HepG2 (cell line): ENCODE measurements at regions not wholly inside any gene's neighbourhood (a gene's known extent, or its start where the extent isn't known, plus 50 kb on each side); places are given as distances from the start of the nearest gene placed in this dataset.
A peak's percentile ranks its signal among the peaks of the same experiment; 100 is the strongest.

Source experiments
- FOSL1 ChIP-seq: sonication (generic); formaldehyde crosslinking; IDR thresholded peaks from 2 replicates; pipeline ENCODE4 v1.9.0; 2021; ENCODE audit warnings: missing genetic modification reagents, borderline replicate concordance
- FOXM1 ChIP-seq: sonication (generic); formaldehyde crosslinking; IDR thresholded peaks from 2 replicates; pipeline ENCODE4 v1.5.0; 2020; ENCODE audit warnings: missing genetic modification reagents
- KMT2B ChIP-seq: IDR thresholded peaks from 2 replicates; pipeline ENCODE4 v1.6.1; 2016; ENCODE audit warnings: missing genetic modification reagents, missing compliant biosample characterization
- MED13 ChIP-seq: sonication (generic); formaldehyde crosslinking; IDR thresholded peaks from 2 replicates; pipeline ENCODE4 v1.5.0; 2020; ENCODE audit warnings: missing genetic modification reagents
- MXI1 ChIP-seq: IDR thresholded peaks from 3 replicates; pipeline ENCODE4 v1.6.1; 2012; ENCODE audit warnings: low read depth, low read length, inconsistent platforms, borderline replicate concordance
- NAIF1 ChIP-seq: sonication (generic); formaldehyde crosslinking; IDR thresholded peaks from 2 replicates; pipeline ENCODE4 v1.5.0; 2020; ENCODE audit warnings: mild to moderate bottlenecking, missing genetic modification reagents, borderline replicate concordance
- NONO ChIP-seq, 2 experiments: fragments of 450-650 bp in 1 of 2; sonication (generic) in 1 of 2; formaldehyde crosslinking in 1 of 2; IDR thresholded peaks in 1 of 2; conservative IDR thresholded peaks in 1 of 2; 2 replicates each; pipeline versions ENCODE4 v1.6.1 to v1.8.0; 2017 to 2022; ENCODE audit warnings: mild to moderate bottlenecking in 1 of 2, missing genetic modification reagents in 1 of 2, moderate library complexity in 1 of 2
- PCBP1 ChIP-seq: fragments of 200-400 bp; formaldehyde crosslinking; IDR thresholded peaks from 2 replicates; pipeline ENCODE4 v1.6.1; 2017; ENCODE audit warnings: mild to moderate bottlenecking, low read depth, low read length, borderline replicate concordance
- SOX13 ChIP-seq, 3 experiments: fragments of 450-650 bp in 1 of 3; sonication (generic) in 1 of 3; formaldehyde crosslinking in 1 of 3; IDR thresholded peaks in 2 of 3; conservative IDR thresholded peaks in 1 of 3; 2 replicates each; pipeline versions ENCODE4 v1.5.0 to v1.6.1; 2016 to 2020; ENCODE audit warnings: antibody characterized with exemption in 1 of 3, mild to moderate bottlenecking in 1 of 3, missing compliant biosample characterization in 1 of 3, missing genetic modification reagents in 1 of 3, moderate library complexity in 1 of 3
- SP4 ChIP-seq: sonication (generic); formaldehyde crosslinking; IDR thresholded peaks from 2 replicates; pipeline ENCODE4 v1.8.1; 2023; ENCODE audit warnings: mild to moderate bottlenecking, missing genetic modification reagents
- TFDP1 ChIP-seq: IDR thresholded peaks from 2 replicates; pipeline ENCODE4 v1.6.1; 2016; ENCODE audit warnings: missing compliant biosample characterization, missing genetic modification reagents, borderline replicate concordance
- THAP7 ChIP-seq: sonication (generic); formaldehyde crosslinking; IDR thresholded peaks from 2 replicates; pipeline ENCODE4 v1.8.1; 2023; ENCODE audit warnings: mild to moderate bottlenecking, missing genetic modification reagents
- ZKSCAN5 ChIP-seq: sonication (generic); formaldehyde crosslinking; IDR thresholded peaks from 2 replicates; pipeline ENCODE4 v1.5.1; 2020; ENCODE audit warnings: mild to moderate bottlenecking, missing genetic modification reagents
- ZNF121 ChIP-seq: sonication (generic); formaldehyde crosslinking; IDR thresholded peaks from 2 replicates; pipeline ENCODE4 v1.5.0; 2020; ENCODE audit warnings: mild to moderate bottlenecking, missing genetic modification reagents
- ZNF260 ChIP-seq: sonication (generic); formaldehyde crosslinking; IDR thresholded peaks from 2 replicates; pipeline ENCODE4 v1.4.0; 2020; ENCODE audit warnings: missing genetic modification reagents, low read depth, mild to moderate bottlenecking, borderline replicate concordance
- ZNF335 ChIP-seq: sonication (generic); formaldehyde crosslinking; IDR thresholded peaks from 2 replicates; pipeline ENCODE4 v1.4.0; 2020; ENCODE audit warnings: missing genetic modification reagents
- ZNF570 ChIP-seq: sonication (generic); formaldehyde crosslinking; IDR thresholded peaks from 2 replicates; pipeline ENCODE4 v1.4.0; 2020; ENCODE audit warnings: mild to moderate bottlenecking, missing genetic modification reagents, borderline replicate concordance
- ZNF703 ChIP-seq: sonication (generic); formaldehyde crosslinking; IDR thresholded peaks from 2 replicates; pipeline ENCODE4 v1.5.1; 2020; ENCODE audit warnings: missing genetic modification reagents, mild to moderate bottlenecking, moderate library complexity, borderline replicate concordance
- ZNF816 ChIP-seq: sonication (generic); formaldehyde crosslinking; IDR thresholded peaks from 2 replicates; pipeline ENCODE4 v1.8.0; 2022; ENCODE audit warnings: missing genetic modification reagents, mild to moderate bottlenecking, borderline replicate concordance
- ZNF83 ChIP-seq: sonication (generic); formaldehyde crosslinking; IDR thresholded peaks from 2 replicates; pipeline ENCODE4 v1.4.0; 2020; ENCODE audit warnings: missing genetic modification reagents, mild to moderate bottlenecking, borderline replicate concordance
- TF ChIP-seq, protein P1 (sequence below): sonication (generic); formaldehyde crosslinking; IDR thresholded peaks from 2 replicates; pipeline ENCODE4 v1.4.0; 2020; ENCODE audit warnings: missing genetic modification reagents, borderline replicate concordance
- TF ChIP-seq, protein P2 (sequence below): sonication (generic); formaldehyde crosslinking; IDR thresholded peaks from 2 replicates; pipeline ENCODE4 v1.4.0; 2020; ENCODE audit warnings: mild to moderate bottlenecking, missing genetic modification reagents

- TF ChIP-seq ZNF570 (CRISPR knock-in tag) (no peak), FOXM1 (CRISPR knock-in tag) (no peak), MED13 (CRISPR knock-in tag) (peak; percentile 84), ZNF121 (CRISPR knock-in tag) (no peak), NAIF1 (CRISPR knock-in tag) (no peak), NONO (IDR thresholded peaks at IDR 0.05) (no peak), NONO (CRISPR knock-in tag; conservative IDR thresholded peaks at IDR 0.05) (peak; percentile 68; the same call in 1 of the 2 replicates), ZNF83 (CRISPR knock-in tag) (no peak), THAP7 (CRISPR knock-in tag) (no peak), ZNF335 (CRISPR knock-in tag) (0 out of 2 replicates have a peak, but pooled peaks have one; percentile 62), SP4 (CRISPR knock-in tag) (no peak), ZKSCAN5 (CRISPR knock-in tag) (no peak), MXI1 (peak; percentile 39; the same call in 1 of the 3 replicates), SOX13 (IDR thresholded peaks at IDR 0.05) (peak; percentile 72), SOX13 (CRISPR knock-in tag; conservative IDR thresholded peaks at IDR 0.05 in 1 of 2, IDR thresholded peaks at IDR 0.05 in 1 of 2) (peak in 1 of 2 experiments; percentile 93; a peak in 2 of 4 replicates), ZNF260 (CRISPR knock-in tag) (no peak), TFDP1 (CRISPR knock-in tag) (no peak), KMT2B (peak; percentile 65; the same call in 1 of the 2 replicates), PCBP1 (no peak), ZNF703 (no peak), FOSL1 (CRISPR knock-in tag) (no peak), ZNF816 (CRISPR knock-in tag) (no peak)
- TF ChIP-seq, protein P1, sequence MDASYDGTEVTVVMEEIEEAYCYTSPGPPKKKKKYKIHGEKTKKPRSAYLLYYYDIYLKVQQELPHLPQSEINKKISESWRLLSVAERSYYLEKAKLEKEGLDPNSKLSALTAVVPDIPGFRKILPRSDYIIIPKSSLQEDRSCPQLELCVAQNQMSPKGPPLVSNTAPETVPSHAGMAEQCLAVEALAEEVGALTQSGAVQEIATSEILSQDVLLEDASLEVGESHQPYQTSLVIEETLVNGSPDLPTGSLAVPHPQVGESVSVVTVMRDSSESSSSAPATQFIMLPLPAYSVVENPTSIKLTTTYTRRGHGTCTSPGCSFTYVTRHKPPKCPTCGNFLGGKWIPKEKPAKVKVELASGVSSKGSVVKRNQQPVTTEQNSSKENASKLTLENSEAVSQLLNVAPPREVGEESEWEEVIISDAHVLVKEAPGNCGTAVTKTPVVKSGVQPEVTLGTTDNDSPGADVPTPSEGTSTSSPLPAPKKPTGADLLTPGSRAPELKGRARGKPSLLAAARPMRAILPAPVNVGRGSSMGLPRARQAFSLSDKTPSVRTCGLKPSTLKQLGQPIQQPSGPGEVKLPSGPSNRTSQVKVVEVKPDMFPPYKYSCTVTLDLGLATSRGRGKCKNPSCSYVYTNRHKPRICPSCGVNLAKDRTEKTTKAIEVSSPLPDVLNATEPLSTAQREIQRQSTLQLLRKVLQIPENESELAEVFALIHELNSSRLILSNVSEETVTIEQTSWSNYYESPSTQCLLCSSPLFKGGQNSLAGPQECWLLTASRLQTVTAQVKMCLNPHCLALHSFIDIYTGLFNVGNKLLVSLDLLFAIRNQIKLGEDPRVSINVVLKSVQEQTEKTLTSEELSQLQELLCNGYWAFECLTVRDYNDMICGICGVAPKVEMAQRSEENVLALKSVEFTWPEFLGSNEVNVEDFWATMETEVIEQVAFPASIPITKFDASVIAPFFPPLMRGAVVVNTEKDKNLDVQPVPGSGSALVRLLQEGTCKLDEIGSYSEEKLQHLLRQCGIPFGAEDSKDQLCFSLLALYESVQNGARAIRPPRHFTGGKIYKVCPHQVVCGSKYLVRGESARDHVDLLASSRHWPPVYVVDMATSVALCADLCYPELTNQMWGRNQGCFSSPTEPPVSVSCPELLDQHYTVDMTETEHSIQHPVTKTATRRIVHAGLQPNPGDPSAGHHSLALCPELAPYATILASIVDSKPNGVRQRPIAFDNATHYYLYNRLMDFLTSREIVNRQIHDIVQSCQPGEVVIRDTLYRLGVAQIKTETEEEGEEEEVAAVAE (CRISPR knock-in tag), result peak; percentile 65; the same call in 1 of the 2 replicates
- TF ChIP-seq, protein P2, sequence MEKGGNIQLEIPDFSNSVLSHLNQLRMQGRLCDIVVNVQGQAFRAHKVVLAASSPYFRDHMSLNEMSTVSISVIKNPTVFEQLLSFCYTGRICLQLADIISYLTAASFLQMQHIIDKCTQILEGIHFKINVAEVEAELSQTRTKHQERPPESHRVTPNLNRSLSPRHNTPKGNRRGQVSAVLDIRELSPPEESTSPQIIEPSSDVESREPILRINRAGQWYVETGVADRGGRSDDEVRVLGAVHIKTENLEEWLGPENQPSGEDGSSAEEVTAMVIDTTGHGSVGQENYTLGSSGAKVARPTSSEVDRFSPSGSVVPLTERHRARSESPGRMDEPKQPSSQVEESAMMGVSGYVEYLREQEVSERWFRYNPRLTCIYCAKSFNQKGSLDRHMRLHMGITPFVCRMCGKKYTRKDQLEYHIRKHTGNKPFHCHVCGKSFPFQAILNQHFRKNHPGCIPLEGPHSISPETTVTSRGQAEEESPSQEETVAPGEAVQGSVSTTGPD, result no peak
Observed at GRCh38 chr5:92887254-92887653, 693.8 kb downstream of the NR2F1-AS1 start (continued).
